ENCODE measurements at regions not wholly inside any gene's neighbourhood (a gene's known extent, or its start where the extent isn't known, plus 50 kb on each side); places are given as distances from the start of the nearest gene placed in this dataset.

DNA sequence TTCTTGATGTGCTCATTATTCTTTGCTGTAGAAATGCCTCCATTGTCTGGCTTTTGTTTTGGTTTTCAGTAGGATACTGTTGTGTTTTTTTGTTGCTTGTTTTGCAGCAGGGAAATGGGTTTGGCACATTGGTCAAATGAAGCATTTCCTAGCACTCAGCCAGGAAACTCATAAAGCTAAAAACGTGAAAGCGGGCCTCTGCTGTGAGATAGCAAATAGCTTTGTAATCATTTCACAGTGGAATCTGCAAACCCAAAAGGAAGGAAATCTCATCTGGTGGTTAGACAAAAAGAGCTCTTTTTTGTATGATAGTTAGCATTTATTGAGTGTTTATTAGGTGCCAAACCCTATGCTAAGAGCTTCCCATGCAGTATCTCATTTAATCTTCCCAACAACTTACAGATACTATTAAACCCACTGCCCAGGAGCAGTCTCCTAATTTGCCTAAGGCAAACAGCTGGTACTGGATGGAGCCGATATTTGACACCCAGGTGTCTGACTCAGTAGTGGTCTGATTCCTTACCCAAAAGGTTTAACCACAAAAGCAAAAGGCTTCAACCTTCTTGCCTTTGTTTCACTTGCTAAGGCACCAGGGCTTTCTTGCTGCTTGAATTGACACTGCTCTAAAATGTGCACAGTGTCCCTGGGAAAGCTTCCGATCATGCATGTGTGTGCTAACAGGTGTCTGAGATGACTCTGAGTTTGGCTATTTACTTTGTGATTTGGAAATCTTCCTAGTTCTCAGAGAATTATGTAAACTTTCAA lies 527.9 kb upstream of the MDFIC2 start:
- no peak for DNase-seq

GRCh38 chr3:70833239-70833960 lies 521.0 kb upstream of the MDFIC2 start:
- no peak for DNase-seq

DNA sequence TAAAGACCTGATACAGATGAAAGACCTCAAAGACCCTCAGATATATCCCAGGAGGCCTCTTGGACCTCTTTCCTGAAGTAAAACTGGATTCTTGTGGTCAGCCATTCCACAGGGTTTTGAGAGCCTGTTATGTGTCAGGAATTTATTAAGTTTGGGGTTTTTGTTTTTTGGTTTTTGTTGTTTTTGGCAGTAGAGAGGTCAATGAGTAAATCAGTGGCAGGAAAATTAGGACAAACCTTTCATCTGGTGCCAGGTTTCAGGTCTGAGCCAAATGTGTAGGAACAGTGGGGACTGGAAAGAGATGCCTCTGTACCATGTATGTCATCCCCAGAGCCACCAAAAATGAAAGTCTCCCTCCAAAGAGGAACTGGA lies 520.4 kb upstream of the MDFIC2 start:
- DNase-seq, result no peak

GRCh38 chr3:70832089-70832833 lies 519.8 kb upstream of the MDFIC2 start:
- DNase-seq, result no peak

- DNase-seq, result no peak
Observed at GRCh38 chr3:70829092-70829491, 516.7 kb upstream of the MDFIC2 start.

DNA sequence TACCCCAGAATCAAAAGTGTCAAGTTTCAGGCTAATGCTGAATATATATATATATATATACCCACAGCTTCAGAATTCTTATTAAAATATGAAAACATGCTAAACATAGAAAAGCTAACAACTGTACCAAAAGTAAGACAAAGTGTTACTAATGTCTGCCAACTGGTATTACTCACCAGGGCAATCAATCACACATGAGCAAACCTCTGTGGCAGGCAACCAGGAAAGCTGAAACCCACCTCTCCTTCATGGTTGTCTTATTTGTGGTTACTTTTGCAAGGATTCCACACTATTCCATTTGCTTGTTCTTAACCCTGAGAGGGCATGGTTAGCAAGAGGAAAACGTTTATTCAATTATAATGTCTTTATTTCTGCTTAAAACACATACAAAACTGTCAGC lies 512.3 kb upstream of the MDFIC2 start:
- no peak for DNase-seq

GRCh38 chr3:70824078-70824477 lies 511.6 kb upstream of the MDFIC2 start:
- DNase-seq, result no peak

DNA sequence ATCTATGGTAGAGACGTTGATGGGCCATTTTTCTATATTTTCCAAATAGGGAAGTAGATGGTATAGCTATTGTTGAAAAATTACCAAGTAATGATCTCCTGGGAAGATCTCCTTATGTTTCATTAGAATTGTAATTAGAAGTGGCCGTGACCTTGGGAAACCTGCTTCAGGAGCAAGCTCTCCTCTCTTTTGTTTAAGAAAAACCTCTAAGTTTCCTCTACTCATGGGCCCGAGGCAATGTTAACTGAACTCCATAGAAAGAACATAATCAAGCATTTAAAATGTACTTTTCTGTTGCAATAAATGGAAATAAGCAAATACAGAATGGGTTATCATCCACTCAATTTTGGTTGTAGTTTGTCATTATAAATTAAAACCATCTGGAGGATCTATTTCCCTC lies 511.2 kb upstream of the MDFIC2 start:
- DNase-seq, result no peak

- DNase-seq, result no peak
Observed at GRCh38 chr3:70822669-70823068, 510.2 kb upstream of the MDFIC2 start.

DNA sequence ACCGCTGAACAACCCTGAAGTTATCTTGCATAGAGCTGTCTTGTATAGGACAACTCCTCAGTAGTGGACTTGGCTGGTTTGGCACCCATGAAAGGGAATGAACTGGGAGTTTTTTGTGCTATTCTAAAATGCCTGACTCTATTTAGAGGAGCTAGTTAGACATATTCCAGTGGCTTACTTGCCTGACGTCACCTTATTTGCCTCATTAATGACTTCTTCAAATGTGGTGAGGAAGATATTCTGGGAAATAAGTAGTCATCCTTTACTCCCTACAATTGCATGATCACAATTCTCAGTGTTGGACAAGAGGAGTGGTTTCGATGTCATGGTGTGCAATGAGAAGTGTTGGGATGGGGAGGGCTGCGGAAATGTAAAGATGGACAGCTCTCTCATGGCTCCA lies 509.2 kb upstream of the MDFIC2 start:
- no peak for DNase-seq

- DNase-seq, result no peak
Observed at GRCh38 chr3:70820397-70820796, 508.0 kb upstream of the MDFIC2 start.

- no peak for DNase-seq
Observed at GRCh38 chr3:70818145-70818544, 505.7 kb upstream of the MDFIC2 start.

DNA sequence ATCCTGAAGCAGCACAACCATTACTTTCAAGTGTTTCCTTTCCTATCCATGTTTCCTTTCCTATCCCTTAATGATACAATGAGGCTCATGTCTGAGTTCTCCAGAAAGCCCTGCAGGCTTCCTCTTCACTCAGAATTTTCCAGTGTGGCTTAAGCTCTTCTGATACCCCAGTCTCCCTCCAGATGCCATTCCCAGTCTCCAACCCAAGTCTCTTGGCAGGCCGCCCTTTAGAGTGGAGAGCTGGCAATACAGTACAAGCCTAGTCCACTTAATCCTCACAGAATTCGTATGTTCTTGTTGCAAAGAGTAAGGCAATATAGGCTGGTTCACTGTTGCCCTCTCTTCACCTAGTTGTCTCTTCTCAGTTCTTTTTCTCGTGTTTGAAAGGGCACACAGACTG lies 503.9 kb upstream of the MDFIC2 start:
- DNase-seq, result no peak

GRCh38 chr3:70815817-70816216 lies 503.4 kb upstream of the MDFIC2 start:
- DNase-seq, result no peak

- DNase-seq, result no peak
Observed at GRCh38 chr3:70813311-70813710, 500.9 kb upstream of the MDFIC2 start.

- no peak for DNase-seq
Observed at GRCh38 chr3:70811880-70812279, 499.4 kb upstream of the MDFIC2 start.

DNA sequence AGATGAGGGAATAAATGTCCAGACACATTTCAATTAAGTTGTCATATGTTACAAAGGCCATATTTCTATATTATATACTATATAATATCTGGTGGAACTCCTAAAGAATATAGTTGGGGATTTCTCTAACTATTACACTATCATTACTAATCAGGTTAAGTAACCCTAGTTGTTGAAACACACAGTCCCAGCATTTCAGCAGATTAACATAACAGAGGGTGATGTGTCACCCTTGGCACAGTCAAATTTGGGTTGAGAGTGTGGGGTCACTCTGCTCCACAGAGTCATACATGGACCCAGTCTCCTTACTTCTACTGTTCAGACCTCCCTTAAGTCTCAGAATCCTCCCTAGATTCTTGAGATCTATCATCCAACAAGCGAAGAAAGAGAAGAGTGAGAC lies 496.4 kb upstream of the MDFIC2 start:
- DNase-seq, result no peak

GRCh38 chr3:70806556-70806955 lies 494.1 kb upstream of the MDFIC2 start:
- DNase-seq, result no peak

DNA sequence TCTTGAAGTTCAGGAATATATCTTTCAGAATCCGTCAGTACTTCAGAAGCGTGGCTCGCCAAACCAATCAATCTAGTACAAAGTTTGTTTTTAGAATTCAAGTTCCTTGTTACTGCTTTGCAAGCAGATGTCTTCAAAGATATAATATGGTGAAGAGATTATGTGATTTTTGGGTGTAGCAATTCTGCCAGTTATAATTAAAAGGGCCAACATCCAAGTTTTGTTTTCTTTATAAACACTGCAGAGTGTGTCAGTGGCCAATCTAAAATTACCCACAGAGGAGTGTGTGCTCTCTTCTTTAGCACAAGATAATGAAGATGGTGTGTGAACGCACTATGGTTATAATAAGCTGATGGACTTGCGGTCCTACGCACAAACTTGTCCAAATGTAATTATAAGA lies 493.6 kb upstream of the MDFIC2 start:
- no peak for DNase-seq

GRCh38 chr3:70805061-70805889 lies 492.8 kb upstream of the MDFIC2 start:
- no peak for DNase-seq

DNA sequence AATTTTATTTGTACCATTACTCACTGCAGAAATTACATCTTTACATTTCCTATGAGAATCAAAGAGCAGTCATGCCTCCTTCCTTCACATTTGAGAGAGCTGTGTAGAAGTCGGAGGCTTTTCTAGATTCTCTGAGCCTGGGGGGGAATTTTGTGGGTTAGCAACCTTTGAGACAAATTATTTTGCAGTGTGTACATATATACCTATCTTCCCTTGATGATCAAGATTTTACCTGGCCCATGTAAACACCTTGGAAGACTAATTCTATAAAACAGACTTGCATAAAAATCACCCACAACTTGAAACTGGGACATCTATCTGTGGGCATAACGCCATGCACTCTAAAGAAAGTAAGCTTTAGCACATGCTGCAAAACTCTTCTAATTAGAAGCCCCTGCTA lies 491.5 kb upstream of the MDFIC2 start:
- no peak for DNase-seq

GRCh38 chr3:70803319-70803718 lies 490.9 kb upstream of the MDFIC2 start:
- DNase-seq, result no peak

GRCh38 chr3:70800951-70801350 lies 488.5 kb upstream of the MDFIC2 start:
- DNase-seq, result no peak

Measured in NCI-H2029 (cell line).